Ecto neural progenitor cell (in vitro differentiated cells): ENCODE measurements at regions not wholly inside any gene's neighbourhood (a gene's known extent, or its start where the extent isn't known, plus 50 kb on each side); places are given as distances from the start of the nearest gene placed in this dataset.
A peak's percentile ranks its signal among the peaks of the same experiment; 100 is the strongest.

Experiments
- DNase-seq: peaks from one replicate; pipeline ENCODE4 v3.0.0-alpha.2; 2018; ENCODE audit warnings: low spot score

DNA sequence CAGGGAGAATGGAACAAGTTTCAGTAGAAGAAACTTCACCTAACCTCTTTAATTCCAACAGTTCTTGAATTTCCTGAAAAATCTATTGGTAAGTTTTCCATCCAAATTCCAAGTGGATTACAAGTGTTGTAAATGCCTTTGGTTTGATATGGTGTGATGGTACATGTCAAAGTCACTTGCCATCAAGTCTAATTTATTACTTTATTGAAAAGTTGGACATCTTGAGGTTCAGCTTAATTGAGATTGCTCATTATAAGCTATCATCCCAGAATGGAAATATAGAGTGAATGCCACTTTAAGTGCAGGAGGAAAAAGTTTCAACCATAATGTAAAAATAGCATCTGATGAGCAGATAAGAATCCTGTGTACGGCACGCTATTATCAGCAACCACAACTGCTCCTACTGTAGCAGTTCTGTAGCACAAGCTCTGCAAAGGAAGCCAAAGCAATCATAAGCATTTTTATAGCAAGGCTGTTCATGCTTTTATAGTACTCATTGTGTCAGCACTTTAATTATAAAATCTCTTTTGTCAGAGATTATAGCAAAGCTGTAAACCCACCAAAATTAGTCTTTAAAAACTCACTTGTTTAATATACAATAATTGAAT lies 991.8 kb upstream of the PHF14 start:
- no peak for DNase-seq

DNA sequence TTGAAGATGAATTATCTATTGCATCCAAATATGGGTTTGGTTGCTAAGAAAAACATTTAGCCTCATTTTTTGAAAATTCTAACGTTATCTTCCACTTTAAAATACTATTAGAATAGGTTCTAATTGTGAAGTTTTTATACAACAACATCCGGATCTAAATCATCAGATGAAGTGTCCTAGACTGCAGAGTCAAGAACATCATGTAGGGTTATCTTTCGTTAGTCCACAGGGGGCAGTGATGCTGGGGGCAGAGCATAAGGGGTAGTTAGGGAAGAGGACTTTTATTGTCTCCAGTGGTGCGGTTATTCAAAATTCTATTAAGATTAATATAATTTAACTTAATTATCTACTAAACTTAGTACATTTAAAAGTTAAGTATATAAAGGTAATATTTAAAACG lies 990.6 kb upstream of the PHF14 start:
- DNase-seq: no peak

DNA sequence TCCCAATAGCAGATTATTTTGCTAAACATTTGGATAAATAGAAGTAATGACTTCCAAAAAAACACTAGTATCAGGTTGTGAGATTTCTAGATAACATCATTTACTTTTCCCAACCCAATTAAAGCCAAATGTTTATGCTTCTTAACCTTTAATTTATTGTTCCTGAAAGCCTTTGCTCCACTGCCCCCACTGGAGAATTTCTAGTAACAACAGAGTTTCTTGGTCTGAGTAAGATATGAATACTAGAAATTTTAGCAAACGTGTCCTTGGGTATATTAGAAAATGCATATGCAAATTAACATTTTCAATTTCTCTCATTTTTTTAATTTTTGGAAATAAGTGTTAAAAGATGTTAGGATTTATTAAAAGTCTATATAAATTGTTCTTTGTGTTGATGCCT lies 958.0 kb upstream of the PHF14 start:
- no peak for DNase-seq

DNA sequence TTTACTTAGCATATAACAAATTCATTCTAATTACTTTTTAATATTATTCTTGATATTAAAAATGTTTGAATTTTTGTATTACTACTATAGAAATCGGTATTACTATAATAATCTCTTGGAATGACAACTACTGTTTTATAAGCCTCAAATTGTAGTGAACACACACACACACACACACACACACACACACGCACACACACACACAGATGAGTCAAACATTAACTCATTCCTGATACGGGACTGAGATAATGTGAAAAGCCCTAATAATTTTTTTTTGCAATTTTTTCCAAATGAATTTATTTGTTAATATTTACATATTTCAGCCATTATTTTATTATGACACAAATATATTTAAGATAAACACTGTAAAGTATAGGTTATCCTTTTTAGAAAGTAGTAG lies 951.2 kb upstream of the PHF14 start:
- no peak for DNase-seq

DNA sequence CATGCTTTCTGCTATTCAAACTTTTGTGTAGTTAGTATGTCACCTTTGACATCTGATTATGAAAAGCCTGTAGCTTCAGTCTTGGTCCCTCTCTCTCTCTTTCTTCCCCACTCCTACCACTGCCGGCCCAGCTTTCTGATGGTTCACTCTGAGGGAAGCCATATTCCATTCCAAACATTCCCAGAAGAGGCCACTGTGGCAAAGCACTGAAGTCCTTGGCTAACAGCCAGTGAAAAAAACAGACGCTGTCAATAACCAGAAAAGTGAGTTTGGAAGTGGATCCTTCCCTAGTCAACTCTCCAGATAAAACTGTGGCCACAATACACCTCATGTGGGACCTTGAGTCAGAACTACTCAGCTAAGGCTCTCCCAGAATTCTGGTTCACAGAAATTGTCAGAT lies 950.7 kb upstream of the PHF14 start:
- peak; percentile 53 for DNase-seq

DNA sequence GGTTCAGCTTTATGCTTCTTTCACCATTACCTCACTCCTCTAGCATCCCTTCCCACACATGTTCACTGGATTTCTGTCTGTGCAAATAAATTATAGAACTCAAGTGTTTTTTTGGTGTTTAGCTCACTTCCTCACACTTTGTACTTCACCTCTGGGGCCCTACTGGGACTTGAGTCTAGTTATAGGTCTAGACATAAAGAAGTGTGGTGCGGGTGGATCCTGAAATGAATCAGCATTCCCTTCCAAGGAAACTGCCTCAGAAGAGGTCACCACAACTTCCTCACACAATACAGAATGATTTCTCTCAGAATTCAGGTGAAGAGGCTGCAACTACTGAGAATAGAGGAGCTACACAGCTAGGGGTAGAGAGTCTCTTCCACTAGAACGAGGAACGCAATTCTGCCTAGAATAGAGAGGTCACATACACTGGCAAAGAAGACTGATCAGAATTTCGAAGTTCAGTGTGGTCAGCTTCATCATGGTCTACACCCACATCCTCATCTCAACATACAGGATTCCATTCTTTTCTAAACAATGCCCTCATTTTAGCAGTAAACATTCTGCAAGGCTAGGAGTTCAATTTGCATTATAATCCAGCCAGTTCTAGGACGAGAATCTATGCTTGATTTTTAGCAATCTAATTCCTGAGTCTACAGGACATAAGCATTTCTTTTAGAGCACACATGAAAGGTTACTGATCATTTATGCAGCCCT lies 938.7 kb upstream of the PHF14 start:
- no peak for DNase-seq

DNA sequence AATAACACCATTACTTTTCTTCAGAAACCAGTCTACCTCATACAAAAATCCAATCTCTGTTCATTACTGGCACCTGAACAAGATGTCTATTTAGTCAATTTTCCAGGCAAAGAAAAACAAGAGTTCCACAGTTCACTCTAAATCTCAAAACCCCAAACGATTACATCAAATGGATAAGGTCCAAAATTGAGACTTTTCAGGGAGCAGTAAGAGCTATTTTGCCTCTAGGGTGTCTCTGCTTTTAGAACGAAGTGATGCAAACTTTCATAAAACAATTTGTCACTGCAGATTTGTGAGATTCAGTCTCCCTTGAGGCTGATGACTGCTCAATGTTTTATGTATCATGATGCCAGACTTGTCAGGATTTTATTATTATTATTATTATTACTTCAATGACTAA lies 937.0 kb upstream of the PHF14 start:
- no peak for DNase-seq

DNA sequence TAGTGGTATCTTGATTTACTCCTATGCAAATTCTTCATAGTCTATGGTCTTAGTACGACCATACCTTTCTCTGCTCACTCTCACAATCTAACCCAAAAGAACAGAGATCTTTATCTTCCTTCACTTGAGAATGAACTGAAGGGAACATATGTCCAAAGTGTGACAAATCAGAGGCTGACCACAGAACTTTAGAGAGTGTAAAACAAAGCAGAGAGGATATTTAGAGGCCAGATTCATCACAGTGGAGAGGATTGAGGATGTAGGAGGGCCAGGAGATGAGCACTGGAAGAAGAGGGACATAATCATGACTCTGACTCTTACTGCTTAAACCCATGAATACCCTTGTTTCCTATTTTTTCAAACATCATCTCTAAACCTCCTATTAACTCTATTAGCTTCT lies 935.3 kb upstream of the PHF14 start:
- no peak for DNase-seq

DNA sequence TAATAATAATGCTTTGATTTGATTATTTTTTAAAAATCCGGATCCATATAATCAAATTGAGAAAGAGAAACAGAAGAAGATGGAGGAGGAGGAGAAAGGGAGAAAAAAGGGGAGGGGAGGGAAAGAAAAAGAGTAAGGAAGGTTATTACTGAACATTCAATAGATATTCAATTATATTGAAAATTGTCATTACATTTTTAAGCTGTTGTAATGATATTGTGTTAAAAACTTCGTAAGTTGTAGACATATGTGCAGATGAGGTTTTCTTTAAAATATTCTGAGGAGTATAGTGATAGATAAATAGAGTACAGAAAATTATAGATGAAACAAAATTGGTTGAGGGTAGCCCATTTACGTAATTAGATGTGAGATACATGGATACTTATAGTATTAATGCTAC lies 933.0 kb upstream of the PHF14 start:
- DNase-seq: no peak

DNA sequence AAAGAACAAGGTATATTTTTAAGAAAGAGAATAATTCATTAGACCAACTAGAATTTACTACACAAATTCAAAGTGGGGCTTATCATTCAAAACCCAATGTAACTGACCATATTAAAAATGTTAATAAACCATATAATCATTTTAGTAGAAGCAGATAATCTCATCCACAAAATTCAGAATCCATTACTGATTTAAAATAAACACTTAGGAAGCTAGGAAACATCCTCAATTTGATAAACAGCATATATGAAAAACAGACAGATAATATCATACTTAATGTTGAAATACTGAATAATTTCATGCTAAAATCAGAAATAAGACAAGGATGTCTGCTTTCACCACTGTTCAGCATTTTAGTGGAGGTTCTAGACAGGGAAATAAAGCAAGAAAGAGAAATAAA lies 902.8 kb upstream of the PHF14 start:
- no peak for DNase-seq

DNA sequence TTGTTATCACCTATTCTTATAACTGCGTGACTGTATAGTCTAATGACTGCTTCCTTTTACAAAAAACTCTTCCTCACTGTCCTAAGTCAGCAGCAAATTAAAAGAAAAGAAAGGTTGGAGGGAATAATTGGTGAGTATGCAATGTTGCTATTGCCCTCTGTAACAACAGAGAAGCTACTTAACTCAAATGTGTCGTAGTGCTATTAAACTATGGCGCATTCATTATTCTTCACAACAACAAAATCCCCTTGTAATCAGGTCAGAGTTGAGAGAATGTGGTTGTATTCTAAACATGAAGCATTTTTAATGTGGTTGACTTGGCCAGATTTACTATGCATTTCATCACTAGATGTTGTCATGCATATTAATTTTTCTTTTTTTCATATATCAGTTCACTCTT lies 897.8 kb upstream of the PHF14 start:
- no peak for DNase-seq

DNA sequence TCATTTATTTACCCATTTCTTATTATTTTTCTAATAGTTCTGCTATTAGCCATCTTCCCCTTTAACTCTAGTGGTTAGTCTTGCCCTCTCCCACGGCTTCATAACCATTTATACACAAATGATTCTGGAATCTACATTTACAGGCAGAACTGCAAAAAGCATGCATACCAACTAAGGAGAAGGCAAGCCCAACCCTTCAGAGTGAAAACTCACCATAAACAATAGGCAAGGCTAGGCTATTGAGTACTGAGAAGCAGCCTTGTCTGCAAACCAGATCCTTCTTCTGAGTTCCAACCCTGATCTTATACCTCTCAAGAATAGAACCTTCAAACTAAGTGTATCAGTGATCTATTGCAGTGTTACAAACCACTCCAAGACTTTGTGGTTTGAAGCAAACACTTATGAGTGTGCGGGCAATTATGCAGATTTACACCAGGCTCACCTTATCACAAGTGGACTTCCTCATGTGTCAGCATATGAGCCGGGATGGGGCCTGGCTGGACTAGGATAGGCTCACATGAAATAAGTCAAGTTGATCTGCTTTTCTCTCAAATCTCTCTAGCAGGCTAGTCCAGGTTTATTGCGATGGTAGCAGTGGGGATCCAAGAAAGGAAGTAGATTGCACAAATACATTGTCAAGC lies 896.9 kb upstream of the PHF14 start:
- DNase-seq: no peak

DNA sequence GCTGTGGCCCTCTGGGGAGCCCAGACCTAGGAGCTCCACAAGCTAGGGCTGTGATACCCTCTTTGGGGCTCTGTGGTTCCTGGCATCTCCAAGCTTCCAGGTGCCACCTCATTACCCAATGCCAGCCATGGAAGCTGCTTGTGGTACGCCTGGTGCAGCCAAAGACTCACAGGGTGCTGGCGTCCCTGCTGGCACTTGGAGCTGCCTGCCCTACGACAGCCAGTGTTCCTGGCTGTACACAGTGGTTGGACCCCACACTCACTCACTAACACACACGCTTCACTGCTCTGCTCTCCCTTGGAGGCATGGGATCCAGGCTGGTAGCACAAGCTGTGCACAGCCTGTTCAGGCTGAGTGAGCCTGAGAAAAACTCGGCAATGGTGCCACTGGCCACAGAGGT lies 894.1 kb upstream of the PHF14 start:
- no peak for DNase-seq

DNA sequence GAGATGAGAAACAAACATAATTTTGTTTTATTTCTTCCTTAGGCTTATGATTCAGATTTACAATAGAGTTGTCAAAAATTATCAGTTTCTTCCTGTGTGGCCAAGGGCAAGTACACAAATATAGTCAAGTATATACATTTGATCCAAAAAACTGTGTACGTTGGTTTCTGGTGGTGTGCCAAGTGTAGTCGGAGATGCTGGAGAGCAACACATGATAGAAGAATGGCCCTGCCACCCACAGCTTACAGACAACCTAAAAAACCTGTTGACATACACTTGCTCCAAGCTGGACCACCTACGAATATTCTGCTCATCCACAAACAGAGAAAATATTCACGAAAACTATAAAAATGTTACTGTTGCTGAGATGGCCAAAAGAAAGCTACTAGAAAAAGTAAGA lies 890.8 kb upstream of the PHF14 start:
- no peak for DNase-seq

DNA sequence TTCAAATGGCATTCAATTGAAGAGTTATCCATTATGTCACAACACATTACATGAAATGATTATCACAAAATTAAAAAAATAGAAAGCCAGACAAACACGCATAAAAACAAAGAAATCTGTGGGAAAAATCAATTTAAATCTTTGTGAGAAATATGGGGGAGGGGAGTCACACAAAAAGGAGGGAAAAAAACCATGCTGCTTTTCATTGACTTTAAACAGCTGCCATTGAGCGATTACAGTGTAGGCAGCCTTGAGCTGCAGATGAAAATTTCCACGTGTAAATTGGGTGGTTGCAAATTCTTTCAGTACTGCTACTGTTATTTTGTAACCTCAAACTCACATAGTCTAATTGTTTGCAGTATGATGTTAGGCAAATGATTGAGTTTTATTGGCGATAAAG lies 889.9 kb upstream of the PHF14 start:
- DNase-seq: no peak

DNA sequence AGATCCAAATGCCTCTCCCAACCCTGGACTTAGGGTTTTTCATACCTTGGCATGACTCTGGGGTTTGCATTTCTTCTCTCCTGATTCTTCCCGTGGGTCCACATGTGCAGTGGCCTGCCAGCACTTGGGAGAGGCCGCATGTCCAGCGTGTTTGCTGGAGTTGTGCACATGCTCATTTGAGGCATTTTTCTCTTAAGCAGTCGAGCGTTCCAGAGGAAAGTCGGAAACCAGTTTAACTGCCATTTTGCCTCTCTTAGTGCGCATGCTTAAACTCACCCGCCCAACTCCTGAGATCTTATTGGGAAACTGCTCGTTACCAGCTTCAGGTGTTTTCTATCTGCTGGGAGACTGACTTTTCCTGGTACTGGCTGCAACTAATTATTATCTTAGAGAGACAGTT lies 888.4 kb upstream of the PHF14 start:
- no peak for DNase-seq

DNA sequence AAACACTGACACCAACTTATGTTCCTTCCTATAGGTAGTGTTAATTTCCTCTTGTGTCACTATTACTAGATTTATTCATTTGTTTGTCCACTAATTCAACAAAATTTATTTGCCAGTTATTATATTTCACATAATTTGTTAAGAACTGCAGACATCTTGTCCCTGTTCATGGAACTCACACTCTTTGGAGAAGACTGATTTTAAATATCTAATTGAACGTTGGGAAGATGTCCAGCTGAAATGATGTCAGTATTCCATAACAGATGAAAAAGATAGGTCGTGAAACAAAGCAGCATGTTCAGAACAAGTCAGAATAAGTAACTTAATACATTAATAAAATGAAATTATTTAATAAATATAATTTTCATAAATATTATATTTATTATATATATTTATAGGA lies 873.1 kb upstream of the PHF14 start:
- DNase-seq: no peak

DNA sequence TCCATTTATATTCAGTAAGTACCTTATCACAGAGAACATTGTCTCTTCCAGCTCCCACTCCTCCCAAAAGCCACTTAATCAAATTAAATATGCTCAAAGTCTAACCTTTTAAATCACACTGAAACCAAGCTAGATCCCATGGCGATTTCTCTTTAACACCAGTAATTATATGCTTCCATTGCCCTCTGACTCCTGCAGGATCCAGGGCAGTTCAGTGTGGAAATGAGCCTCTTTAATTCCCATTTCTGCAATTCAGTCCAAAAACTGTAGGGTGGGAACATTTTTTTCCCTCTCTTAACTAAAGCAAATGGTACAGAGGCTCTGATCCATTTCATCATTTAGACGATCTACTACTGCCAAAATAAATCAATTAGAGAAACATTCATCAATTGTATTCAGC lies 872.3 kb upstream of the PHF14 start:
- no peak for DNase-seq

DNA sequence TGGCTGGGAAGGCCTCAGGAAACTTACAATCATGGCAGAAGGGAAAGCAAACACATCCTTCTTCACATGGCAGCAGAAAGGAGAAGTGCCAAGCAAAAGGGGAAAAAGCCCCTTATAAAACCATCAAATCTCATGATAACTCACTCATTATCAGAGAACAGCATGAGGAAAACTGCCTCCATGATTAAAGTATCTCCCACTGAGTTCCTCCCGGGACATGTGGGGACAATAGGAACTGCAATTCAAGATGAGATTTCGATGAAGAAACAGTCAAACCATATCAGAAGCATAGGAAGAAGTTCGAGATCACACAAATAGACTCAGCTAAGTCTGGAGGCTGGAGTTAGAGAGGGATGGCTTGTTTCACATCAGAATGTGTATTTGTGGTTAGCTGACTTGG lies 869.4 kb upstream of the PHF14 start:
- DNase-seq: no peak

DNA sequence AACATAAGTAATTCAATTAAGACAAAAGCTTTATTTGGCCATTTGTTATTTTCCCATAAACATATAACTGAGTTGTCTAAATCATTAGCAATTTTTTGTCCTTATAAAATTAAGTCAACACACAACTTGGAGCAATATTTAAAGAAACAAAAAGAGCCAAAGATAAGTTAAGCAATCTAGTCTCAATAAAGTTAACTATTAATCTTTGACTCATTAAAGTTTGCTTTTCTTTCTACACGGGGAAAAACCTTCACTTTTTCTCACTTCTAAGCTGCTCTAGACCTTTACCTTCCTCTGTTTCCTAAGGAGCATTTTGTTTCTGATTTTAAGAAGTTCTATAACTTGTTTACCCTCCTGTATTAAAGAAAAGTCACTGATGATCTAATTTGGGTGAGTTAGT lies 867.1 kb upstream of the PHF14 start:
- DNase-seq: no peak

DNA sequence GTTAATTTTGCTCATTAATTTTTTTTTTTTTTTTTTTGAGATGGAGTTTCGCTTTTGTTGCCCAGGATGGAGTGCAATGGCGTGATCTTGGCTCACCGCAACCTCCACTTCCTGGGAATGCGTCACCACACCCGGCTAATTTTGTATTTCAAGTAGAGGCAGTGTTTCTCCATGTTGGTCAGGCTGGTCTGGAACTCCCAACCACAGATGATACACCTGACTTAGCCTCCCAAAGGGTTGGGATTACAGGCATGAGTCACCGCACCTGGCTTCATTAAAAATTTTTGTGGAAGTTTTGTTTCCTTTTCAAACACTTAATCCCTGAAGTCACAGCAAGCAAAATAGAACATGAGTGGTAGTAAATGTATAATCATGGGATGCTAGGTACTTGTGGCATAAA lies 857.2 kb upstream of the PHF14 start:
- DNase-seq: no peak

DNA sequence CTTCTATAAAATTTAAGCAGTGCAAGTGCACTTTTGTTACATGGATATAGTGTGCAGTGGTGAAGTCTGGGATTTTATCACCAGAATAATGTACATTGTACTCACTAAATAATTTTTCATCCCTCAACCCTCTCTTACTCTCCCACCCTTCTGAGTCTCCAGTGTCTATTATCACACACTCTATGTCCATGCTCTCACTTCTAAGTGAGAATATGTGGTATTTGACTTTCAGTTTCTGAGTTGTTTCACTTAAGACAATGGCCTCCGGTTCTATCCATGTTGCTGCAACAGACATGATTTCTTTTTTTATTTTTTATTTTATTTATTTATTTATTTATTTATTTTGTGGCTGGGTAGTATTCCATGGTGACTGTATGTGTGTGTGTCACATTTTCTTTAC lies 855.9 kb upstream of the PHF14 start:
- DNase-seq: no peak

DNA sequence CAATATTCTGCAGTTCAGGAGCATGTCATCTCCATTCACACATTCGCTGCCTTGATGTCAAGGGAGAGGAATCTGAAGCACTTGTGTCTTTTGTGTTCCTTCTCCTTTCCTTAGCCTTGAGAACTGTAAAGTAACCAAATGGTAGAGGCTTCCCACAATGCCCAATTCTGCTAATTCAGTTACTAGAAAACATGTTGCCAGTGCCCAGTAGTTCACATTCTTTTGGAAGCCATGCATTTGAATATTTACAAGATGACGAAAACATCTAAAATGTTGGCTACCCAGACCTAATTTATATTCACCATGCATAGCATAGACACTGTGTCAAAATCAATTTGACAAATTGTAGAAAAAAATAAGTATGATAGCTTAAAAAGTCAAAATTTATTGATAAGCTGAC lies 852.7 kb upstream of the PHF14 start:
- no peak for DNase-seq

DNA sequence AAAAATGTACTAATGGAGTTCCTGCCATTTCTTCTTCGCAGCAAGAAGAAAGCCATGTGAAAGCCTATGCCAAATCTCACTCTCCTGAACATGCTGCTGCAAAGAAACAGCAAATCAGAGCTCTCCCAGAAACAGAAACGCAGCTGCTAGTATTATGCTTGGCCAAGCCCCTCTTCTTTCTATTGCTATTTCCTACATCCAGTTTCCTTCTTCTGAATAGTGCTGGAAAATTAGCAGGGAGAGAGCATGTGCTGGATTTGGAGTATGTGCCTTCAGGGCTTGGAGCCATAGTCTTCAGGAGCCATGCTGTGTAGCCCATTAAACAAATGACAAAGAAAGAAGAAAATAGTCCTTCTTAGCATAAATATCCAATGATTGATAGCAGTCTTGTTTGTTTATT lies 852.0 kb upstream of the PHF14 start:
- peak; percentile 48 for DNase-seq
